ENCODE measurements at regions not wholly inside any gene's neighbourhood (a gene's known extent, or its start where the extent isn't known, plus 50 kb on each side); places are given as distances from the start of the nearest gene placed in this dataset.

GRCh38 chr1:201714542-201715329 lies 114.2 kb upstream of the IPO9 start (continued):
- TF ChIP-seq MEF2A (IDR thresholded peaks at IDR 0.05; ENCODE audit: borderline replicate concordance, low read depth) (no peak), MXI1 (IDR thresholded peaks at IDR 0.05; ENCODE audit: low read depth, low read length) (no peak), ELF1 (IDR thresholded peaks at IDR 0.05) (peak; percentile 39; the same call in 1 of the 2 replicates), CHD2 (IDR thresholded peaks at IDR 0.05; ENCODE audit: low read length, partially characterized antibody) (no peak), CTCF (IDR thresholded peaks at IDR 0.05) (no peak), IRF3 (IDR thresholded peaks at IDR 0.05; ENCODE audit: low read depth, low read length) (no peak), FOXM1 (IDR thresholded peaks at IDR 0.05; ENCODE audit: low read depth) (0 out of 2 replicates have a peak, but pooled peaks have one; percentile 78), ZBTB33 (IDR thresholded peaks at IDR 0.05; ENCODE audit: borderline replicate concordance, low read depth) (peak; percentile 72; the same call in 1 of the 2 replicates), EP300 (IDR thresholded peaks at IDR 0.05; ENCODE audit: borderline replicate concordance in 1 of 2, low read depth in 1 of 2, low read length in 1 of 2) (peak; percentile 14 to 94; a peak in 3 of 4 replicates)
- TF ChIP-seq, protein P1, sequence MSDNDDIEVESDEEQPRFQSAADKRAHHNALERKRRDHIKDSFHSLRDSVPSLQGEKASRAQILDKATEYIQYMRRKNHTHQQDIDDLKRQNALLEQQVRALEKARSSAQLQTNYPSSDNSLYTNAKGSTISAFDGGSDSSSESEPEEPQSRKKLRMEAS (IDR thresholded peaks at IDR 0.05; ENCODE audit: low read depth) = peak; percentile 89

DNA sequence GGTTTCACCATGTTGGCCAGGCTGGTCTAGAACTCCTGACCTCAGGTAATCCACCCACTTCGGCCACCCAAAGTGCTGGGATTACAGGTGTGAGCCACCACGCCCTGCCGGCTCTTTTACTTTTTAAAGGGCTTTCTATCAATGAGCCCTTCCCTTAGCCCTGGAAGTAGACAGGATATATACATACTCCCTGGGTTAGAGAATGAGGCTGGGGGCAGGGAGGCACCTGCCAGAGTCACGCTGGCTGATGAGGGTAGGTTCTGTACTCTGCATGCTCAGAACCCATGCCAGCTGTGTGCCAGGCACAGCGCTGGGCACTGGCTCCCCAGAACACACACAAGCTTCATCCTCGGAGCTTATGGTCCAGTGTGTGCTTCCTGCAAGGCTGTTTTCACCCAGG lies 113.6 kb upstream of the IPO9 start:
- ChIA-PET CTCF (interaction anchor here (1.2 to 35.0 kb wide), 4 partner anchors 11 to 185 kb away, joined by 4 to 827 read pairs (median 213); no protein-coding TSS in a partner anchor), POLR2A (interaction anchor here (0.8 kb wide), 1 partner anchor 114 kb away, joined by 3 read pairs; no protein-coding TSS in a partner anchor)
- Histone ChIP-seq H3K4me2 (peak overlapping the region; percentile 69), H3K27me3 (ENCODE audit: insufficient read depth) (no peaks in the 10 kb centered on the region), H3F3A (replicated peaks; ENCODE audit: insufficient read depth) (peaks cover 66% of the 10 kb centered on the region), H3K79me2 (ENCODE audit: insufficient read depth) (peaks cover 74% of the 10 kb centered on the region), H3K9me2 (no peaks in the 10 kb centered on the region), H3K9me3 (no peaks in the 10 kb centered on the region), H2AFZ (ENCODE audit: low read depth) (no peak overlapping the region), H4K20me1 (ENCODE audit: insufficient read depth) (no peaks in the 10 kb centered on the region), H3K27ac (ENCODE audit: low read depth in 2 of 2, low read length in 1 of 2) (peak overlapping the region; percentile 1 to 98; a peak in 3 of 4 replicates), H3K4me1 (ENCODE audit: control insufficient read depth in 1 of 2, insufficient read depth in 2 of 2, low read depth in 1 of 2, low read length in 1 of 2) (peaks cover 6 to 65% of the 10 kb centered on the region in 2 experiments; a peak in 3 of 4 replicates), H3K4me3 (ENCODE audit: low read depth in 2 of 2, low read length in 1 of 2) (no peak overlapping the region), H3K9ac (peak overlapping the region; percentile 78), H3K36me3 (replicated peaks in 1 of 2; ENCODE audit: control insufficient read depth in 1 of 2, insufficient read depth in 2 of 2, low read length in 1 of 2) (peaks cover 27 to 45% of the 10 kb centered on the region in 2 experiments)
- DNase-seq = no peak
- TF ChIP-seq CHD2 (IDR thresholded peaks at IDR 0.05; ENCODE audit: low read length, partially characterized antibody) = no peak
- TF ChIP-seq EZH2phosphoT487 (IDR thresholded peaks at IDR 0.05; ENCODE audit: borderline replicate concordance, low read depth) = no peak
- TF ChIP-seq NFIC (IDR thresholded peaks at IDR 0.05; ENCODE audit: borderline replicate concordance) = no peak
- 91% methylated on average over 6 of the region's 6 CpGs for WGBS (ENCODE audit: low lambda C conversion rate)
